ENCODE measurements at regions not wholly inside any gene's neighbourhood (a gene's known extent, or its start where the extent isn't known, plus 50 kb on each side); places are given as distances from the start of the nearest gene placed in this dataset.

GRCh38 chr10:91040343-91040742 lies 119.5 kb upstream of the ANKRD1 start:
- Histone ChIP-seq H3K27ac (no peak overlapping the region), H3K9me3 (no peaks in the 10 kb centered on the region), H3K4me1 (ENCODE audit: control insufficient read depth in 1 of 2, insufficient read depth in 1 of 2, low read depth in 1 of 2, low read length in 1 of 2) (no peaks in the 10 kb centered on the region), H3K36me3 (no peaks in the 10 kb centered on the region), H3K27me3 (peaks cover 8% of the 10 kb centered on the region), H3K4me3 (ENCODE audit: low read depth in 1 of 2, low read length in 1 of 2) (no peak overlapping the region)
- TF ChIP-seq CTCF (IDR thresholded peaks at IDR 0.05) = no peak

GRCh38 chr10:91042069-91042468 lies 121.2 kb upstream of the ANKRD1 start:
- H3K27me3 ChIP-seq = peaks cover 8% of the 10 kb centered on the region
- H3K27ac ChIP-seq = no peak overlapping the region
- H3K9me3 ChIP-seq = no peaks in the 10 kb centered on the region
- no peaks in the 10 kb centered on the region for H3K36me3 ChIP-seq
- TF ChIP-seq CTCF (IDR thresholded peaks at IDR 0.05) = no peak
- H3K4me3 ChIP-seq (ENCODE audit: low read depth in 1 of 2, low read length in 1 of 2) = no peak overlapping the region
- H3K4me1 ChIP-seq (ENCODE audit: control insufficient read depth in 1 of 2, insufficient read depth in 1 of 2, low read depth in 1 of 2, low read length in 1 of 2) = no peaks in the 10 kb centered on the region

DNA sequence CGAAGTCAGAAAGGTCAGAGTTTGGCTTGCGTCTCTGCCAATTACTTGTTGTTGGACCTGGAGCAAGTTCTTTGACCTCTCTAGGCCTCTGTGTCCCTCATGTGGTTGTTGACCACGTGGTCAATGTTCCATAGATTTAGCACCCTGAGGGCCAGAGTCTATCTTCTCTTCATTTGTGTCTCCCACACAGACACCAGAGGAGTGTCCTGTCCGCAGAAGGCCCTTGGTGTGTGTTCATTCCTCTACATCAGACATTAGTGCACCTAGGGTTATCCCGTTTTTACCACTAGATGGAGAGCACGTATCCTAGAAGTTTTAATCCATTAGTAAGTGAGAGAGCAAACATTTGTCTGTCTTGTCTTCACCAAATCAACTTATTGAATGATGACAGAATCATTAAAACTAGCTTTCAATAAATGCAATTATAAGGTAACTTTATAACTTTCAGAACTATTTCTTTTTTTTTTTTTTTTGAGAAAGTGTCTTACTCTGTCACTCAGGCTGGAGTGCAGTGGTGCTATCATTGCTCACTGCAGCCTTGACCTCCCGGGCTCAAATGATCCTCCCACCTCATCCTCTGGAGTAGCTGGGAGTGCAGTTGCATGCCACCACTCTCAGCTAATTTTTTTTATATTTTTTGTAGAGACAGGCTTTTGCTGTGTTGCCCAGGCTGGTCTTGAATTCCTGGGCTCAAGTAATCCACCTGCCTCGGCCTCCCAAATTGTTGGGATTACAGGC lies 122.5 kb upstream of the ANKRD1 start:
- Histone ChIP-seq H3K4me1 (ENCODE audit: control insufficient read depth in 1 of 2, insufficient read depth in 1 of 2, low read depth in 1 of 2, low read length in 1 of 2) (no peaks in the 10 kb centered on the region), H3K27ac (no peak overlapping the region), H3K9me3 (no peaks in the 10 kb centered on the region), H3K27me3 (peaks cover 8% of the 10 kb centered on the region), H3K36me3 (no peaks in the 10 kb centered on the region), H3K4me3 (ENCODE audit: low read depth in 1 of 2, low read length in 1 of 2) (no peak overlapping the region)
- no peak for TF ChIP-seq CTCF (IDR thresholded peaks at IDR 0.05)

DNA sequence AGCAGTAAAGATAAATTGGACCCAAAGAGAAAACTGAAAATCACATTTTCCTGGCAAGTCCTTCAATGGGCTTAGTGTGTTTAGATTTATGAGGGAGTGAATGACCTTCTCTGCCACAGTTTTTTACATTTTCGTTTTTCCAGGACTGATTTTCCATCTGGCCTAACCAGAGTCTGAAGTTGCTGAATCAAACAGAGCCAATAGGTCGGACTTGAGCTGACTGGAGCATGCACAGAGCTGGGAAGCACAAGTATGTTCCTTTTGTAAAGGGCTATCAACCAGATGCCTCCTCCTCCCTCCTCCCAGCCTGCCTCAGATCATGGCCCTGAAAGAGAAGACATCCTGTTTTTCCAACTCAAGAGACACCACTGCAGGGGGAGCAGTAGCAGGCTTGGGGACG lies 126.0 kb upstream of the ANKRD1 start:
- Histone ChIP-seq H3K27me3 (no peaks in the 10 kb centered on the region), H3K9me3 (no peaks in the 10 kb centered on the region), H3K36me3 (no peaks in the 10 kb centered on the region), H3K4me3 (ENCODE audit: low read depth in 1 of 2, low read length in 1 of 2) (no peak overlapping the region), H3K4me1 (ENCODE audit: control insufficient read depth in 1 of 2, insufficient read depth in 1 of 2, low read depth in 1 of 2, low read length in 1 of 2) (no peaks in the 10 kb centered on the region), H3K27ac (no peak overlapping the region)
- no peak for TF ChIP-seq CTCF (IDR thresholded peaks at IDR 0.05)

GRCh38 chr10:91048380-91048779 lies 127.5 kb upstream of the ANKRD1 start:
- Histone ChIP-seq H3K4me3 (ENCODE audit: low read depth in 1 of 2, low read length in 1 of 2) (no peak overlapping the region), H3K4me1 (ENCODE audit: control insufficient read depth in 1 of 2, insufficient read depth in 1 of 2, low read depth in 1 of 2, low read length in 1 of 2) (no peaks in the 10 kb centered on the region), H3K9me3 (no peaks in the 10 kb centered on the region), H3K36me3 (no peaks in the 10 kb centered on the region), H3K27ac (no peak overlapping the region), H3K27me3 (no peaks in the 10 kb centered on the region)
- no peak for TF ChIP-seq CTCF (IDR thresholded peaks at IDR 0.05)
